Gastrocnemius medialis (tissue), 4 donors: ENCODE measurements at regions not wholly inside any gene's neighbourhood (a gene's known extent, or its start where the extent isn't known, plus 50 kb on each side); places are given as distances from the start of the nearest gene placed in this dataset.

Experiments used
- CTCF ChIP-seq, 5 experiments: fragments of 450-650 bp in 3 of 5; fragments of 200-600 bp in 2 of 5; sonication (generic) in 2 of 5; IDR thresholded peaks in 4 of 5; conservative IDR thresholded peaks in 1 of 5; 1 replicate in 4 of 5; 2 replicates in 1 of 5; pipeline ENCODE4 v1.5.1; 2016 to 2019; ENCODE audit warnings: antibody characterized with exemption in 5 of 5, mild to moderate bottlenecking in 3 of 5, moderate library complexity in 3 of 5
- POLR2A ChIP-seq, 2 donors: fragments of 450-650 bp; IDR thresholded peaks; one replicate each; pipeline ENCODE4 v1.6.1; 2017; ENCODE audit warnings: antibody characterized with exemption in 2 of 2, mild to moderate bottlenecking in 2 of 2, moderate library complexity in 2 of 2

GRCh38 chr20:48471176-48471575 lies 356.6 kb downstream of the PREX1 start:
- TF ChIP-seq POLR2A (IDR thresholded peaks at IDR 0.05) (no peak), CTCF (IDR thresholded peaks at IDR 0.05 in 4 of 5, conservative IDR thresholded peaks at IDR 0.05 in 1 of 5) (no peak)
